GM19035 (cell line): ENCODE measurements at regions not wholly inside any gene's neighbourhood (a gene's known extent, or its start where the extent isn't known, plus 50 kb on each side); places are given as distances from the start of the nearest gene placed in this dataset.

Source experiments
- ATAC-seq: cut with Tn5 transposase; IDR thresholded peaks from one replicate; pipeline ENCODE4 v1.9.1; 2021; ENCODE audit not compliant: unreplicated experiment

DNA sequence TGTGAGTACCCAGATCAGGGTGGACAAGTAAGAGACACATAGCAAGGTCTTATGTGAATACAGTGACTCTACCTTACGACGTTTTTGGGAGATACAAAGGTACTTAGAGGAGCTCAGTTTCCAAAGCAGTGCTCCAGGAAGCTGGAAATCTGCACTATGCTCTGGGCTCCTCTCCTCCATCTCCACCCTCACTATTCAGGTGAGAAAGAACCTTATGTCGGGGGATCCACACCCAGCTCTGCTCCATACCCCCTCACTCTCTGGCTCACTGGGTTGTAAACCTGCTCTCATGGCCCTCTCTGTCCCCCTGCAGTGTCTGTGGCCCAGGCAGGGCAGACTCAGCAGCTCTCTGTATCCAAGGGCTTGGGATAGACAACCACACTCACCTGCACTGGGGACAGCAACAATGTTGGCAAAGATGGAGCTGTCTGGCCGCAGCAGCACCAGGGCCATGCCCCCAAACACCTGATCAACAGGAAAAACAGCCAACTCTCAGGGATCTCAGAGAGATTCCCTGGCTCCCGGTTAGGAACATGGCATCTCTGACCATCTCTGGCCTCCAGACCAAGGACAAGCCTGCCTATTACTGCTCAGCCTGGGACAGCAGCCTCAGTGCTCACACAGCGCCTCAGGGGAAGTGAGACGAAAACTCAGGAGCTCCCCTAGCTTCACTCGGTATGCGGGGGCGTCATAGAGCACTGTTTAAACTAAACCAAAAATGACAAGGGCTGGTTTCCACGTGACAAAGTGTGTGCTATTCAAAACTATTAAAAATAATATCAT is 60.9 kb upstream of the TOP3B start:
- no peak for ATAC-seq

DNA sequence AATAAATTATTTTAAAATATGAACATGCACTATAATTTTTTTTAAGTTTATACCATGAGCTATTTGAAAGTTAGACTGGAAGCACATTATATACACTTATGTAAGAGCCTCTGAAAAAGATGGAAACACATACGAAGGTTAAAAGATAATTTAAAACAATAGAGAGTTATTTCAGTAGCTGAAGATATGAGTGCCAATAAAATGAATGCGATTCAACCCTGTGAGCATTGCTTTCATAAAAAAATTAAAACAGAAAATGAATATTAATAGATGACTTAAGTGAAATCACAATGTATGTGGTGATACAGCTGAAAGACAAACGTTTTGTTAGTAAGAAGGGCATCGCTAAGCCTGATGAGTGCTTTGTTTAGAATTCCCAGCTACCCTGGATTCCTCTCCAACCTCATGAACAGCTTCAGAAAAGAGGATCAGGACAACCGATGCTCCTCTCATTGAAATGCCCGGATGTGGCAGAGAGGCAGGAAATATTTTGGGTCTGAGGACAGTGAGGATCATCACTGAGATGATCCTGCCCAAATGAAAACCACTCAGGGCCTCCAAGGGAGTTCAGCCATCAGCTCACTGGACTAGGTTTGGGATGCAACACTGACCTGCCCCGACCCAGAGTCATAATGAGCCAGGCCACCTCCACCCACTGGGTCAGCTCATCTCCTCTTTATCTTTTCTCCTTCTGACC is 60.2 kb upstream of the TOP3B start:
- ATAC-seq = no peak

DNA sequence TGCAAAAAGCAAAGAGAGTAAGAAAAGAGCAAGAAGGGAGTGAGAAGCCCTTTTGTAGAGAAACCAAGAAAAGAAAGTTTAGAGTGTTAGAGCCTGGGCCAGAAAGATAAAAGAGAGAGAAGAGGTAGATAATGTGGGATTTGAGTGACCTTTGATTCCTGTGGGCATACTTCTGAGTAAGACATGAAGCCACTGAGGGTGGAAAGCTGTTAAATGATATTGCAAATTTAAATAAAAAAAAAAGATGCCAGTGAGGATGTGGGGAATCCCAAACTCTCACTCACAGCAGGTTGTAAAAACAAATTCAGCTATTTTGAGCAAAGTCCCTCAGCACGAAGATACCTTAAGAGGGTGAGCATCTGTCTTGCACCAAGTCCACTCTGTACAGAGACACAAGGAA is 59.4 kb upstream of the TOP3B start:
- ATAC-seq = no peak

DNA sequence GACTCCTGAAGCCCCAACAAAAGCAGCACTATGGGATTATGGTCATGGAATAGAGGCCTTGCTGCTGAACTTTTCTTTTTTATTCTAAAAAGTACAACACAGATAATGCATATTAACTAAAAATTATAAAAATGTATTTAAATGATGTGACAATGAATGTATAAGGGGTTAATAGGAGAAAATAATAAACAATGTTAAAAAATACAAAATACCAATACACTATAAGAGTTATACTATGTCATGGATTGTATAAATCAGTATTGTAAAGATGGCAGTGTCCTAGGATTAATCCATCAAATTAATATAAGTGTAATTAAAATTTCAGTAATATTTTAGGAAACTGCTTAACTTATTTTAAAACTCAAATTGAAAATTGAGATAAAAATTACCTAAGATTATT is 58.3 kb upstream of the TOP3B start:
- no peak for ATAC-seq

DNA sequence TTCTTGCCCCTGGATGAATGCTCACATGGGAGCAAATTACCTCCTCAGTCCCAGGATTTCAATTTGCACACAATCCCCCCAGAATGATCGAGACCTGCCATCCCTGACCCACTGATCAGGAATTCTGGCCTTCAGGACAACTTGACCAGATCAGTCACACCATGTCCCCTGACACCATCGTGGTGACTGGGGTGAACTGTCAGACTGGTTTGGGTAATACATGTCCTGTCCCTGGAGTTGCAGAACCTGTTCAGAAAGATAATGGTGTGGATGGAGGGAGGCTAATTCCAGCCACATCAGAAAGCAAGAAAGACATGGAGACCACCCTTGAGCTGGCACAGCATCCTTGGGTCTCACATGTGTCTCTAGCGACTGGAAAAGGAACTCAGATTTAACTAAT is 57.9 kb upstream of the TOP3B start:
- no peak for ATAC-seq

DNA sequence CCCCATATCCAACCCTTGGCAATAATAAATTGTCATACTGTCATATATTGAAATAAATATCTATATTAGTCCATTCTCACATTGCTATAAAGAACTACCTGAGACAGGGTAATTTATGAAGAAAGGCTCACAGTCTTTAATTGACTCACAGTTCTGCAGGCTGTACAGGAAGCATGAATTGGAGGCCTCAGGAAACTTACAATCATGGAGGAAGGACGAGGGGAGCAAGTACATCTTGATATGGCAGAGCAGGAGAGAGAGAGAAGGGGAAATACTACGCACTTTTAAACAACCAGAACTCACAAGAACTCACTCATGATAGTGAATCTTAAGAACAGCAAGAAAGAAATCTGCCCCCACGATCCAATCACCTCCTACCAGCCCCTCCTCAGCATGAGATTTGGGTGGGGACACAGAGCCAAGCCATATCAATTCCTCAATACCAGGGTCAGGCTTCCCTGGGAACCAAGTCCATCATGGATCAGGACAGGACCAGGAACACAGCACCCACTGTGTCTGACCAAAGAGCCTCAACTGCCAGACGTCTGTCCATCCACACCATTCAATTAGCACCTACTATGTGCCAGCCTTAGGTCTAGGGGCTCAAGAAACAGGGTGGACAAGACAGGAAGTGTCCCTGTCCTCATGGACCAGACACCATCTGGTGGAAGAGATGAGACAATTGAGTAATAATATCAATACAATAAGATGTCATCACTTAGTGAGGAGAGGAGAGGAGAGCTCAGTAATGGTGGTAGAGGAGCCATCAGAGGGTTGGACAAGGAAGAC is 56.9 kb upstream of the TOP3B start:
- no peak for ATAC-seq

DNA sequence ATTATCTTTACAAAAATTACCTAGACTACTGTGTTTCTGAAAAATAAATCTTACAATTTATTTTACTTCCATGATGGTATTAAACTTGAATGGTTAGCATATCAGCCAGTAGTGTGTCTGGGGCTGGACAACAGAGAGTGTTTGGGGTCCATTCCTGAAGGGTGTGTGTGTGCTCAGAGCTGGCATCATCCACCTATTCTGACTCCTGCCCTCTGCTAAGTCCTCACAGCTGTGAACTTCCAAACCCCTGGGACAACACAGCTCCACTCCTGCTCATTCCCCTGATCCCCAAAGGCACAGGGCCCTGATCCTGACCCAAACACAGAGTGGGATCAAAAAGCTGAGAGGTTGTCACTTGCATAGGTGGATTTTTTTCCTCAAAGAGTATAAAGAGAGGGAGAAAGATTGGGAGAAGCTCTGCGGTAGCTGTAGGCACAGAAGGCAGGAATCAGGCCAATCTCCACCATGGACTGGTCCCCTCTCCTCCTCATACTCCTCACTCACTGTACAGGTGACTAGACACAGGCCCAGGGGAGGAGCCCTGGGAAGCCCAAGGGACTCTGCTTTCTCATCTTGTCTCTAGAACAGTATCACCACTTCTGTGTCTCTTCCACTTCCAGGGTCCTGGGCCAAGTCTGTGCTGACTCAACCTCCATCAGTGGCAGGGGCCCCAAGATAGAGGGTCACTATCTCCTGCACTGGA is 55.7 kb upstream of the TOP3B start:
- no peak for ATAC-seq

DNA sequence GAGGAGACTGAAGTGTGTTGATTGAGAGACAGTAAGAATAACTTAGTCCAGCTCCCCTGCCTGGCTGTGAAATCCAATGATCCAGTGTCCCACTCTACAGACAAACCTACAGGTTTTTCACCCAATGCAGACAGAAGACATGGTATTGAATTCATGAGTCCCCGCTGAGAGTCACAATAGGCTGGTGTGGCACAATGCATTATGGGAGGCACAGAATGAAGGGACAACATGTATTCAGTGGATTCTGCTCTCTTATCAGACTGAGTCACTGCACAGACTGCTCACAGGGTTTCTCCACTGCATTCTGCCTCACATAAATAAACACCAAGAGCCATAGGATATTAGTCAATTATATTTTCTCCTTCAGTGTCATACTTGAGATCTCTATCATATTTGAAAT is 55.2 kb upstream of the TOP3B start:
- ATAC-seq = no peak

DNA sequence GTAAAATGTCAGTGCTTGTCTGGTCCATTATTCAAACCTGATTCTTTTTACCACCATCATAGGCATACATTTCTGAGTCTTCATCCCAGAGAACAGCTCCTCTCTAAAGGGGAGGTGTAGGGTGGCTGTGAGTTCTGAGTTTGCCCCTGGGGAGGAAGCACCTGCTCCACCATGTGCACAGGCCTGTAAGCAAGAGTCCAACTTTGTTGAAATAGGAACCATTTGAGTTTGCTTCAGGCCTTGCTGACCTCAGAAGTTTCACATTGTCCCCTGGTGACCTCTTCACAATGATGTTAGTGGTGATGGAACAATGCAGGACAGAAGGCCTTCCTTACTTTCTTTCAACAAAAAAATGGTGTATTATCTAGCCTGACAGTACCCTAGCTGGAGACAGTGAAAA is 54.6 kb upstream of the TOP3B start:
- ATAC-seq = no peak

DNA sequence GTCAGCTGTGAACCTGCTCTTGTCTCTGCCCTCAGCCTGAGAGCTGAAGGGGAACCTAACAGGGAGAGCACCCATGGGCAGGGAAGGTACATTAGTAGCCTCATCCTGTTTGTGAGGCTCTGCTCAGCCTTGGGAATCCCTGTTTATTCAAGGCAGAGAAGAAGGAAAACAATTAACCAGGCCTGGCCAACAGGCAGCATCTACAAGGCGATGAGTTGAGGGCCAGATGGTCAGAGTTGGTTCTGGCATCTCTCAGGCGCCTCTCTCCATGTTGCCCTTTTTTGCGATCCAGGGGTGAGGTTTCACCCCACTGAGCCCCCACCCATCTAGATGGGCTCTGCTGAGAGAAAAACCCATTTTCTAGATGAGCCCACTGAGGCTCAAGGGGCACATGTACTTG is 54.0 kb upstream of the TOP3B start:
- no peak for ATAC-seq

DNA sequence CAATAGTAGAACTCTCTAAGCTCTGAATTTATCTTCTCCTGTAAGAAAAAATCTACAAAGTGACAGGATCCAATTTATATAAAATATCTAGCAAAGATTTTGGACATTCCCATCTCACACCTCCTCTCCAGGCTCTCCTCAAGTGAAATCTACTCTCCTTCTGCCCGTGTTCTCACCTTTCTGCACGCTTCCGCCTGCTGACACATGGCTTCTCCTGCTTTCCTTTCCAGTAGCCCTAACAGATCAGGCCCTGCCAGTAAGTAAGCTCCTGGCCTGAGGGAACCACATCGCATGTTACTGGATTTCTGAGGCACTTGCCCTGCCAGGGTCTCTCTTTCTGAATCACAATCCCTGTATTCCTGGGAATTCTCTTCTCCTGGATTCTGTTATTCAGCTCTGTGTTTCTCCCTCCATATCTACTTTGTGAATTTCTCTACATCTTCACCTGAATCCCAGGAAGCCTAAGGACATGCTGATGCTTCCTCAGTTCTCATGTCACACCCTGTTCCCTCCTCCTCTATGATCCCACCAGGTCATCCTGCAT is 53.3 kb upstream of the TOP3B start:
- no peak for ATAC-seq

DNA sequence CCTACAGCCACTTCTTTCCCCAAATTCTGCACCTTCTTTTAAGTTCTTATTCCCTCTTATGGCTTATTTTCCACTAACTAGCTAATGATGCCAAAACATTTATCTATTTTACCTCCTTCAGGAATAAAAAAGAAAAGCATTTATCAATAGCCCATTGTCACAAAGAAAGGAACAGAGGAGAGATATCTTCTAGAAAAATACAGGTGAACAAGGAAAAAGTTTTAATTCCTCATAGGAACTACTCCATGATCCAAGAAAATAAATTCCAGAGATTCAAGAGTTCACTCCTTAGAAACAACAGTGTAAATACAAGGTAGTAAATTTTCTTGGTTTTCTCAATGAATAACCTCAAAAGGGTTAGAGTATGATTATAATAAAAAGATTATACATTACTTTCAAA is 52.6 kb upstream of the TOP3B start:
- no peak for ATAC-seq

DNA sequence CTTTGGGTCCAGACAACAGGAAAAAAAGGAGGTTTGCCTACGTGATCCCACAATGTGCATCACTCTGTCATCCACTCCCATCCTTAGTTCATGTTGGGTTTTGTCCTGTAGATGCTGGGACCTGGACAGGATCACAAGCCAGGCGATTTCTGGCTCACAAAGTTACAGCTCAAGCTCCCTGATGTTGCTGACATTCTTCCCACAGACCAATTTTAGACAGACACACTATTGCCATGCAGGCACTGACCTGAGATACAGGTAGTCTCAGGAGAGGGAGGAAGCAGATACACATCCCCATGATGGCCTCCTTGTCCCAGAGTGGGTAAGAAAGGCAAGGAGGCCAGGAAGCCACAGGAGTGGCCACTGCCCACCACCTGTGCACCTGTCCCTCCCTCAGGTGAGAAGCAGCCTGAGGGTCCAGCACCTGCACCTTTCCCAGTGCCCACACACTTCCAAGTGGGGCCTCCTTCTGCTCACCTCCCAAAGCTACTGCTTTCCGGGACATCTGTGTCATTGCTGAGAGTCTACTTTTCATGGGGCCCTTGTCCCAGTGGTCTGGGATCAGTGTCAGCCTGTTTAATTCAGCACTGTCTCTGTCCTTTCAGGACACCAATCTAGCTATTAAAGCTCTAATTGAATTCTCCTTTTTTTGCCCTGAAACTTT is 52.0 kb upstream of the TOP3B start:
- ATAC-seq = no peak

DNA sequence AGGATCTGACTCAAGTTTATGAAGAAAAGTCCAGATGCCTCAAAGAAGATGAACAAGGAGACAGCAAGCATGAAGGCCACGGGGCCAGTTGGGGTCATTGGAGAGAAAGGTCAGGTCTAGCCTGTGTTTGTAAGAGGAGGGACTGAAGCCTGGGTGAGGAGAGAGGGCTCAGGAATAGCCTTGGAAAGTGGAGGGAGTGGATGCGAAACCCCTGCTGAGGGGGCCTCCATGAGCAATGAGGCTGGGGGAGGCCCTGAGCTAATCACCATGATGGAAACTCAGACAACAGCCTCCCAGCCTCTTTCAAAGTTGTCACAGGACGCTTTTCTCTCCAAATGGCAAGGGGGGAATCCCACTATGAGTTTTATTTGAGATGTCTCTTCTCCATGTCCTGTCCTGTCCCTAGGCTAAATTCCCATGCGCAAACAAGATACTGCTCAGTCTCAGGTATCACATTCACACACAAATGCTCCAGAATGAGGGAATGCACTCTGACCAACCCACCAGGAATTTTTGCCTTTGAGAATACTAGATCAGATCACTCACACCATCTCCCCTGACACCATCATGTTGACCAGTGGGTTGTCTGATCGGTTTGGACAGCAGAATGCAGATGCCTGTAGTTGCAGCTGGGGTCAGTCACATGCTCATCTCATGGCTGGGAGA is 51.3 kb upstream of the TOP3B start:
- ATAC-seq = no peak

DNA sequence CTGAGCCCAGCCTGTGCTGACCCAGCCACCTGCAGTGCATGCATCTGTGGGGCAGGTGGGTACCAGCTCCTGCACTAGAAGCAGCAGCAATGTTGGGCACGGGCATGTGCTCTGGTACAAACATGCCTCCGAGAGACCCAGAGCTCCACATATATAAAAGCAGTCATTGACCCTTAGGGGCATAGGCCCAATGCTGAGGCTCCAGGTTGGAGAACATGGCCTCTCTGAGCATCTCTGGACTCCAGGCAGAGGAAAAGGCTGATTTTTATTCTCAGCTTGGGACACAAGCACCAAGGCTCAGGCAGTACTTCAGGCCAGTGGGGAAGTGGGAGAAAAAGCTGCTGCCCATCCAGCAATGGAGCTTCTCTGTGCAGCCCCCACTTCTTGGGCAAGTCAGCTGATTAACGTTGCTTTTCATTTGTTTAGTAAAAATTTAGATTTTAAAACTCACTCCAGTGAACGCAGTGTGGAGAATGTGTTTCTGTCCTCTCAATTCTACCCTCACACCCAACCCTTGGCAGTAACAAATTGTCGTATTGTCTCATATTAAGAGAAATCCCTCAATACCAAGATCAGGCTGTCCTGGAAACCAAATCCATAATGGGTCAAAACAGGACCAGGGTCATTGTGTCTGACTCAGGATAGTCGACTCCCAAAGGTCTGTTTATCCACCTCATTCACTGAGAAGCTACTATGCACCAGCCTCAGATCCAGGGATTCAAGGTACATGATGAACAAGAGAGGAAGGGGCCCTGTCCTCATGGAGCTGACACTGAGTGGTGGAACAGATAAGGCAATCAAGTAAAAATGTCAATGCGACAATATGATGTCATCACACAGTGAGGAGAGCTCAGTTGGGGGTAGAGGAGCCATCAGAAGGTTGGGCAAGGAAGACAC is 50.6 kb upstream of the TOP3B start:
- no peak for ATAC-seq

DNA sequence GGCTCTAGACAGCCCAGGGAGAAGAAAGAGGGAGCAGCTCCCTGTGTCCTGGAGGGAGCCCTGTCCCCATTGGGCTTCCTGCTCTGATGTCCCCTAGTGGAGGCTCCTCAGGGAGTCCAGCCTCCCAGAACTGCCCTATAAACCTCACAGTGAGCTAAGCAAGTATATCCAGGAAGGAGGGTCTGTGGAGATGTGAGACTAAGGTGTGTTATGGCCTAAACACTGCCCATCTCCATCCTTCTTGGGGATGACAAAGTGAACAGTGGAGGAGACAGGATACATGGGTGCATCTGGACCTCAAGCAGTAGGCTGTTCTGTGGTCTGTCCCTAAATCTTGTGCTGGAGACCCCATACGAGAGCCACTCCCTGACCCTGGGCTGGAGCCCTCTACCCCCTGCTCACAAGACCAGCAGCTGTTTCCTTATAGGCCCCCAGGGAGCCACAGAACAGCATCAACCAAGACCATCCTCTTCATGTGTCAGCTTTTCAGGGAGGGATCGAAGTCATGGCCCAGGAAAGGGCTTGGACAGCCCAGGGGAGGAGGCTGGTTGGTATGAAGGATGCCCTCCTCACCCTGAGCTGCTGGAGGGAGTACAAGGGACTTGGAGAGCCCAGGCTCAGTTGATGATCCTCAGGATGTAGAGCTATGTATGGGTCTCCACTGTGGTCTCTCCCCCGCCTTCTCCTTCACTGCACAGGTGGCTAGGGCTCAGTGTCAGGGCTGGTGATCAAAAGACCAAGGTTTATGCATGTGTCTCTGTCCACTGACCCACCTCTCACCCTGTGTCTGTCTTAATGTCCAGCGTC is 49.7 kb upstream of the TOP3B start:
- ATAC-seq = no peak
